HCT116 (cell line): ENCODE measurements at regions not wholly inside any gene's neighbourhood (a gene's known extent, or its start where the extent isn't known, plus 50 kb on each side); places are given as distances from the start of the nearest gene placed in this dataset.

ENCODE experiments used
- ATAC-seq: fragments of 200-7000 bp; cut with Tn5 transposase; 2 replicates; pipeline ENCODE4 v1.9.1; 2020; ENCODE audit warnings: mild to moderate bottlenecking, moderate library complexity
- BruUV-seq: library from RNA; stranded (reverse); fragments of 400-500 nt; replicated peaks from 2 replicates; lab custom pipeline; 2021; lab: Mats Ljungman, UMichigan
- CTCF ChIA-PET: fragments of 300-600 bp; sonication (Branson Sonifier 250); formaldehyde crosslinking; loops from one replicate; lab custom pipeline; 2021; ENCODE audit warnings: antibody characterized with exemption; lab: Charles Lee
- POLR2A ChIA-PET: fragments of 300-600, 350-600 bp; sonication (Branson Sonifier 250); formaldehyde crosslinking; loops from one replicate; lab custom pipeline; 2021; ENCODE audit warnings: antibody characterized with exemption; lab: Charles Lee
- RAD21 ChIA-PET, 2 experiments: fragments of 300-600 bp; sonication (Branson Sonifier 250); formaldehyde crosslinking; loops; one replicate each; lab custom pipeline; 2023; ENCODE audit warnings: low total read pairs in 2 of 2; ENCODE audit not compliant: uncharacterized antibody in 2 of 2, unreplicated experiment in 2 of 2, low non-redundant PET in 1 of 2; lab: Charles Lee
- DNase-seq: peaks from one replicate; pipeline ENCODE4 v3.0.0-alpha.2; 2010; ENCODE audit warnings: low read depth, low spot score
- H2AFZ ChIP-seq: fragments of 200-600 bp; shearing (Covaris generic), sonication (generic); 2 replicates; pipeline ENCODE4 v1.6.1; 2017; ENCODE audit warnings: low read depth, mixed run types, mixed read lengths, antibody characterized with exemption, low read length; ENCODE audit not compliant: poor library complexity, severe bottlenecking
- H3K27ac ChIP-seq: 2 replicates; pipeline ENCODE4 v1.5.1; 2012; ENCODE audit warnings: low read depth, low read length
- H3K27me3 ChIP-seq: fragments of 200-600 bp; sonication (generic); 2 replicates; pipeline ENCODE4 v1.6.1; 2016; ENCODE audit warnings: mixed run types, low read length, mixed read lengths; ENCODE audit not compliant: insufficient read depth
- H3K36me3 ChIP-seq, 2 experiments: fragments of 200-500 bp in 1 of 2; fragments of 200-600 bp in 1 of 2; sonication (Bioruptor generic) in 1 of 2; sonication (generic) in 1 of 2; 2 replicates each; pipeline versions ENCODE4 v1.5.1 to v1.6.1; 2014 to 2016; ENCODE audit warnings: low read length in 2 of 2, inconsistent platforms in 1 of 2, mixed read lengths in 1 of 2, mixed run types in 1 of 2; ENCODE audit not compliant: insufficient read depth in 2 of 2, control insufficient read depth in 1 of 2
- H3K4me1 ChIP-seq, 2 experiments: fragments of 200-600 bp in 1 of 2; sonication (generic) in 1 of 2; 2 replicates each; pipeline versions ENCODE4 v1.5.1 to v1.6.1; 2012 to 2017; ENCODE audit warnings: low read length in 2 of 2, inconsistent platforms in 1 of 2, mild to moderate bottlenecking in 1 of 2, mixed read lengths in 1 of 2, mixed run types in 1 of 2, moderate library complexity in 1 of 2; ENCODE audit not compliant: insufficient read depth in 2 of 2, control insufficient read depth in 1 of 2
- H3K4me2 ChIP-seq: fragments of 200-600 bp; sonication (generic); 2 replicates; pipeline ENCODE4 v1.6.1; 2017; ENCODE audit warnings: mixed run types, low read length, mixed read lengths
- H3K4me3 ChIP-seq, 2 experiments: fragments of 200-600 bp in 1 of 2; sonication (generic) in 1 of 2; replicated peaks in 1 of 2; 2 replicates each; pipeline ENCODE4 v1.5.1; 2011 to 2016; ENCODE audit warnings: low read length in 2 of 2, control low read depth in 1 of 2, low read depth in 1 of 2, mild to moderate bottlenecking in 1 of 2, mixed read lengths in 1 of 2, mixed run types in 1 of 2
- H3K79me2 ChIP-seq: fragments of 200-600 bp; sonication (generic); 2 replicates; pipeline ENCODE4 v1.6.1; 2017; ENCODE audit warnings: mild to moderate bottlenecking, mixed run types, low read length, moderate library complexity, mixed read lengths; ENCODE audit not compliant: insufficient read depth
- H3K9ac ChIP-seq: fragments of 200-600 bp; sonication (generic); 2 replicates; pipeline ENCODE4 v1.6.1; 2016; ENCODE audit warnings: low read length, mixed read lengths
- H3K9me2 ChIP-seq: fragments of 200-600 bp; sonication (generic), shearing (Covaris generic); 2 replicates; pipeline ENCODE4 v1.6.1; 2017; ENCODE audit warnings: mixed run types, mild to moderate bottlenecking, moderate library complexity; ENCODE audit not compliant: insufficient read depth
- H3K9me3 ChIP-seq, 2 experiments: fragments of 200-500 bp in 1 of 2; fragments of 200-600 bp in 1 of 2; sonication (Bioruptor generic) in 1 of 2; sonication (generic) in 1 of 2; 2 replicates each; pipeline ENCODE4 v1.6.1; 2014 to 2017; ENCODE audit warnings: low read length in 2 of 2, mixed read lengths in 2 of 2, inconsistent platforms in 1 of 2, low read depth in 1 of 2, mild to moderate bottlenecking in 1 of 2, mixed run types in 1 of 2, moderate library complexity in 1 of 2; ENCODE audit not compliant: control insufficient read depth in 1 of 2, insufficient read depth in 1 of 2
- H4K20me1 ChIP-seq: fragments of 200-600 bp; sonication (generic), shearing (Covaris generic); 2 replicates; pipeline ENCODE4 v1.6.1; 2017; ENCODE audit warnings: mixed run types, mild to moderate bottlenecking, moderate library complexity; ENCODE audit not compliant: insufficient read depth
- ATF3 ChIP-seq: IDR thresholded peaks from 2 replicates; pipeline ENCODE4 v1.6.1; 2012
- CBX3 ChIP-seq: IDR thresholded peaks from 2 replicates; pipeline ENCODE4 v1.6.1; 2012; ENCODE audit warnings: low read depth
- EGR1 ChIP-seq: IDR thresholded peaks from 2 replicates; pipeline ENCODE4 v1.6.1; 2012; ENCODE audit warnings: low read depth
- EZH2 ChIP-seq: fragments of 200-600 bp; sonication (generic); IDR thresholded peaks from 2 replicates; pipeline ENCODE4 v1.6.1; 2017; ENCODE audit warnings: antibody characterized with exemption, mixed run types
- EZH2phosphoT487 ChIP-seq: fragments of 200-600 bp; IDR thresholded peaks from 2 replicates; pipeline ENCODE4 v1.6.1; 2018; ENCODE audit warnings: antibody characterized with exemption, borderline replicate concordance
- FOSL1 ChIP-seq: IDR thresholded peaks from 2 replicates; pipeline ENCODE4 v1.6.1; 2012; ENCODE audit warnings: low read depth
- JUND ChIP-seq: IDR thresholded peaks from 2 replicates; pipeline ENCODE4 v1.6.1; 2012
- MAX ChIP-seq: IDR thresholded peaks from 2 replicates; pipeline ENCODE4 v1.6.1; 2012
- POLR2A ChIP-seq: IDR thresholded peaks from 2 replicates; pipeline ENCODE4 v1.7.0; 2011; ENCODE audit warnings: borderline replicate concordance; ENCODE audit not compliant: insufficient read depth, insufficient read length; ENCODE audit errors: extremely low read depth
- RAD21 ChIP-seq: IDR thresholded peaks from 2 replicates; pipeline ENCODE4 v1.6.1; 2012; ENCODE audit warnings: low read depth, mild to moderate bottlenecking
- REST ChIP-seq: IDR thresholded peaks from 2 replicates; pipeline ENCODE4 v1.6.1; 2012; ENCODE audit warnings: low read depth
- SP1 ChIP-seq: IDR thresholded peaks from 2 replicates; pipeline ENCODE4 v1.6.1; 2012; ENCODE audit warnings: low read depth
- SRF ChIP-seq: IDR thresholded peaks from 2 replicates; pipeline ENCODE4 v1.6.1; 2012; ENCODE audit warnings: low read depth
- TCF7L2 ChIP-seq: IDR thresholded peaks from 2 replicates; pipeline ENCODE4 v1.7.0; 2011; ENCODE audit warnings: borderline replicate concordance, inconsistent platforms; ENCODE audit not compliant: insufficient read depth, insufficient read length; ENCODE audit errors: extremely low read depth
- YY1 ChIP-seq: IDR thresholded peaks from 2 replicates; pipeline ENCODE4 v1.6.1; 2011; ENCODE audit warnings: low read length, low read depth, moderate library complexity, mild to moderate bottlenecking; ENCODE audit not compliant: insufficient replicate concordance; ENCODE audit errors: extremely low read depth
- ZBTB33 ChIP-seq: IDR thresholded peaks from 2 replicates; pipeline ENCODE4 v1.6.1; 2011; ENCODE audit warnings: mild to moderate bottlenecking, low read length, moderate library complexity; ENCODE audit not compliant: insufficient replicate concordance; ENCODE audit errors: extremely low read depth
- ZFX ChIP-seq: fragments of 450-650 bp; IDR thresholded peaks from 2 replicates; pipeline ENCODE4 v1.6.1; 2017
- intact Hi-C: fragments of 100-400 bp; cut with micrococcal nuclease; formaldehyde crosslinking; loops from 2 replicates; pipeline ENCODE4 v1.10.0; 2022

- Histone ChIP-seq H2AFZ (no peak overlapping the region), H3K36me3 (no peaks in the 10 kb centered on the region), H3K9me2 (no peaks in the 10 kb centered on the region), H3K9ac (no peak overlapping the region), H3K79me2 (no peaks in the 10 kb centered on the region), H4K20me1 (no peaks in the 10 kb centered on the region), H3K4me1 (peaks cover 0 to 6% of the 10 kb centered on the region in 2 experiments; a peak in 1 of 4 replicates), H3K9me3 (no peaks in the 10 kb centered on the region; a peak in 1 of 4 replicates), H3K27ac (no peak overlapping the region), H3K4me3 (no peak overlapping the region), H3K27me3 (peaks cover 40% of the 10 kb centered on the region; the same call in 1 of the 2 replicates), H3K4me2 (no peak overlapping the region)
- DNase-seq (no peak), ATAC-seq (no peak)
- TF ChIP-seq EZH2, result no peak
- ChIA-PET POLR2A (no interaction called here), RAD21 (no interaction called here), CTCF (no interaction called here)
- no TSS peak for BruUV-seq
- intact Hi-C loops, result no loop called here
Measured at GRCh38 chr22:27046603-27047002, 389.2 kb downstream of the MIAT start.

GRCh38 chr22:27050771-27051170, 393.4 kb downstream of the MIAT start:
- intact Hi-C loops, result no loop called here
- CTCF ChIA-PET, result no interaction called here
- TF ChIP-seq ZBTB33 (no peak), SRF (no peak), SP1 (no peak), RAD21 (no peak), FOSL1 (no peak), EGR1 (no peak), ZFX (no peak), REST (no peak), EZH2phosphoT487 (no peak), EZH2 (no peak), MAX (no peak), YY1 (no peak), ATF3 (no peak), POLR2A (no peak), TCF7L2 (no peak), CBX3 (no peak), JUND (no peak)

More at GRCh38 chr22:27050771-27051170, 393.4 kb downstream of the MIAT start:
- no TSS peak for BruUV-seq
- Histone ChIP-seq H3K27me3 (peaks cover 28% of the 10 kb centered on the region; the same call in 1 of the 2 replicates), H2AFZ (no peak overlapping the region), H3K9ac (no peak overlapping the region), H3K9me2 (no peaks in the 10 kb centered on the region), H3K4me1 (no peaks in the 10 kb centered on the region), H3K79me2 (no peaks in the 10 kb centered on the region), H3K4me3 (no peak overlapping the region), H3K4me2 (no peak overlapping the region), H3K9me3 (no peaks in the 10 kb centered on the region; a peak in 1 of 4 replicates), H3K27ac (no peak overlapping the region), H3K36me3 (no peaks in the 10 kb centered on the region), H4K20me1 (no peaks in the 10 kb centered on the region)
- ATAC-seq (no peak), DNase-seq (no peak)
- POLR2A ChIA-PET, result no interaction called here
- RAD21 ChIA-PET, result no interaction called here
